ENCODE measurements at regions not wholly inside any gene's neighbourhood (a gene's known extent, or its start where the extent isn't known, plus 50 kb on each side); places are given as distances from the start of the nearest gene placed in this dataset.

- no peak overlapping the region for H3K27ac ChIP-seq (ENCODE audit: low read length)
- in situ Hi-C loops (cut with HindIII; ENCODE audit: low pct_unique_long_range_greater_than_20kb, low sequenced_read_pairs), result no loop called here
- H3K4me3 ChIP-seq (ENCODE audit: low read depth in 2 of 2, low read length in 2 of 2), result no peak overlapping the region
- ChIA-PET POLR2A (no interaction called here), CTCF (no interaction called here)
- TF ChIP-seq CTCF (IDR thresholded peaks at IDR 0.05) (no peak), TCF7L2 (IDR thresholded peaks at IDR 0.05; ENCODE audit: low read depth, low read length) (no peak), SIN3A (IDR thresholded peaks at IDR 0.05; ENCODE audit: borderline replicate concordance, insufficient read depth, low read depth, low read length) (no peak), REST (IDR thresholded peaks at IDR 0.05; ENCODE audit: insufficient read depth in 1 of 2, low read depth in 2 of 2, low read length in 1 of 2) (no peak), POLR2AphosphoS5 (IDR thresholded peaks at IDR 0.05; ENCODE audit: low read depth, low read length) (no peak)
- BruUV-seq (replicated peaks), result no TSS peak
- no peaks in the 10 kb centered on the region for H3K36me3 ChIP-seq (ENCODE audit: control insufficient read depth, insufficient read depth, low read length)
- no peaks in the 10 kb centered on the region for H3K27me3 ChIP-seq (ENCODE audit: control insufficient read depth, insufficient read depth, low read length)
- intact Hi-C loops (cut with micrococcal nuclease; ENCODE audit: unreplicated experiment), result no loop called here
- no peaks in the 10 kb centered on the region for H3K9me3 ChIP-seq (ENCODE audit: control insufficient read depth, insufficient read depth, low read depth, low read length)
- DNase-seq (ENCODE audit: low read depth, low spot score) (no peak), ATAC-seq (no peak)
- no peaks in the 10 kb centered on the region for H3K4me1 ChIP-seq (ENCODE audit: control insufficient read depth, insufficient read depth, low read length)
Measured at GRCh38 chr9:13485068-13485596, 205.6 kb upstream of the MPDZ start.

GRCh38 chr9:13484186-13484585 lies 204.7 kb upstream of the MPDZ start:
- ChIA-PET POLR2A (no interaction called here), CTCF (no interaction called here)
- DNase-seq (ENCODE audit: low read depth, low spot score), result no peak
- no peaks in the 10 kb centered on the region for H3K27me3 ChIP-seq (ENCODE audit: control insufficient read depth, insufficient read depth, low read length)
- in situ Hi-C loops (cut with HindIII; ENCODE audit: low pct_unique_long_range_greater_than_20kb, low sequenced_read_pairs), result no loop called here
- BruUV-seq (replicated peaks), result no TSS peak
- intact Hi-C loops (cut with micrococcal nuclease; ENCODE audit: unreplicated experiment), result no loop called here
- ATAC-seq, result no peak
- H3K4me1 ChIP-seq (ENCODE audit: control insufficient read depth, insufficient read depth, low read length), result no peaks in the 10 kb centered on the region
- H3K27ac ChIP-seq (ENCODE audit: low read length), result no peak overlapping the region
- no peaks in the 10 kb centered on the region for H3K9me3 ChIP-seq (ENCODE audit: control insufficient read depth, insufficient read depth, low read depth, low read length)
- H3K36me3 ChIP-seq (ENCODE audit: control insufficient read depth, insufficient read depth, low read length), result no peaks in the 10 kb centered on the region
- H3K4me3 ChIP-seq (ENCODE audit: low read depth in 2 of 2, low read length in 2 of 2), result no peak overlapping the region
- TF ChIP-seq POLR2AphosphoS5 (IDR thresholded peaks at IDR 0.05; ENCODE audit: low read depth, low read length) (no peak), CTCF (IDR thresholded peaks at IDR 0.05) (no peak), REST (IDR thresholded peaks at IDR 0.05; ENCODE audit: insufficient read depth in 1 of 2, low read depth in 2 of 2, low read length in 1 of 2) (no peak), TCF7L2 (IDR thresholded peaks at IDR 0.05; ENCODE audit: low read depth, low read length) (no peak), SIN3A (IDR thresholded peaks at IDR 0.05; ENCODE audit: borderline replicate concordance, insufficient read depth, low read depth, low read length) (no peak)
